ENCODE measurements at regions not wholly inside any gene's neighbourhood (a gene's known extent, or its start where the extent isn't known, plus 50 kb on each side); places are given as distances from the start of the nearest gene placed in this dataset.

- POLR2A ChIA-PET = no interaction called here
Observed at GRCh38 chr15:69921626-69922619, 175.8 kb downstream of the TLE3 start.

More at GRCh38 chr15:69921626-69922619, 175.8 kb downstream of the TLE3 start:
- no peaks in the 10 kb centered on the region for H3K36me3 ChIP-seq (replicated peaks in 1 of 2; ENCODE audit: control insufficient read depth in 1 of 2, insufficient read depth in 2 of 2, low read length in 1 of 2)
- H3K9me2 ChIP-seq = no peaks in the 10 kb centered on the region
- H3F3A ChIP-seq (replicated peaks; ENCODE audit: insufficient read depth) = no peaks in the 10 kb centered on the region
- H3K27ac ChIP-seq (ENCODE audit: low read depth in 2 of 2, low read length in 1 of 2) = no peak overlapping the region
- no peak overlapping the region for H3K4me3 ChIP-seq (ENCODE audit: low read depth in 2 of 2, low read length in 1 of 2)
- no peak for TF ChIP-seq FOXM1 (IDR thresholded peaks at IDR 0.05; ENCODE audit: low read depth)
- no peak for TF ChIP-seq POLR2AphosphoS5 (IDR thresholded peaks at IDR 0.05; ENCODE audit: low read depth, low read length)
- no peak for TF ChIP-seq GABPA (IDR thresholded peaks at IDR 0.05; ENCODE audit: low read depth)
- TF ChIP-seq ZBTB33 (IDR thresholded peaks at IDR 0.05; ENCODE audit: borderline replicate concordance, low read depth) = no peak
- no peak for TF ChIP-seq ELF1 (IDR thresholded peaks at IDR 0.05)
- TF ChIP-seq RXRA (IDR thresholded peaks at IDR 0.05; ENCODE audit: borderline replicate concordance, low read depth) = no peak
- no peak for TF ChIP-seq GATA2 (CRISPR knock-in tag; IDR thresholded peaks at IDR 0.05)
- no peak for TF ChIP-seq YY1 (IDR thresholded peaks at IDR 0.05; ENCODE audit: low read depth)
- TF ChIP-seq, protein P1, sequence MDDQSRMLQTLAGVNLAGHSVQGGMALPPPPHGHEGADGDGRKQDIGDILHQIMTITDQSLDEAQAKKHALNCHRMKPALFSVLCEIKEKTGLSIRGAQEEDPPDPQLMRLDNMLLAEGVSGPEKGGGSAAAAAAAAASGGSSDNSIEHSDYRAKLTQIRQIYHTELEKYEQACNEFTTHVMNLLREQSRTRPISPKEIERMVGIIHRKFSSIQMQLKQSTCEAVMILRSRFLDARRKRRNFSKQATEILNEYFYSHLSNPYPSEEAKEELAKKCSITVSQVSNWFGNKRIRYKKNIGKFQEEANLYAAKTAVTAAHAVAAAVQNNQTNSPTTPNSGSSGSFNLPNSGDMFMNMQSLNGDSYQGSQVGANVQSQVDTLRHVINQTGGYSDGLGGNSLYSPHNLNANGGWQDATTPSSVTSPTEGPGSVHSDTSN (IDR thresholded peaks at IDR 0.05) = no peak
- TF ChIP-seq EP300 (IDR thresholded peaks at IDR 0.05; ENCODE audit: borderline replicate concordance in 1 of 2, low read depth in 1 of 2, low read length in 1 of 2) = no peak
- TF ChIP-seq RAD21 (IDR thresholded peaks at IDR 0.05; ENCODE audit: low read length) = no peak
- no peak for TF ChIP-seq TEAD4 (IDR thresholded peaks at IDR 0.05; ENCODE audit: borderline replicate concordance, insufficient read depth)
- no peak for TF ChIP-seq NRF1 (IDR thresholded peaks at IDR 0.05; ENCODE audit: low read depth, low read length)
- no peak for TF ChIP-seq TAF1 (IDR thresholded peaks at IDR 0.05; ENCODE audit: borderline replicate concordance, low read depth, low read length)
- no peak for TF ChIP-seq IRF3 (IDR thresholded peaks at IDR 0.05; ENCODE audit: low read depth, low read length)
- no peak overlapping the region for H2AFZ ChIP-seq (ENCODE audit: low read depth)
- H3K4me1 ChIP-seq (ENCODE audit: control insufficient read depth in 1 of 2, insufficient read depth in 2 of 2, low read depth in 1 of 2, low read length in 1 of 2) = no peaks in the 10 kb centered on the region; a peak in 1 of 4 replicates
- no peaks in the 10 kb centered on the region for H4K20me1 ChIP-seq (ENCODE audit: insufficient read depth)
- H3K4me2 ChIP-seq = no peak overlapping the region
- DNase-seq = no peak
- CTCF ChIA-PET = no interaction called here
- H3K9me3 ChIP-seq = 0 out of 2 replicates have a peak, but pooled peaks cover 7% of the 10 kb centered on the region
- H3K9ac ChIP-seq = no peak overlapping the region
- H3K27me3 ChIP-seq (ENCODE audit: insufficient read depth) = no peaks in the 10 kb centered on the region; the same call in 1 of the 2 replicates
- no peaks in the 10 kb centered on the region for H3K79me2 ChIP-seq (ENCODE audit: insufficient read depth)
- 22% methylated on average over 7 of the region's 7 CpGs for WGBS (ENCODE audit: low lambda C conversion rate)

Data from SK-N-SH (cell line).